ENCODE measurements at regions not wholly inside any gene's neighbourhood (a gene's known extent, or its start where the extent isn't known, plus 50 kb on each side); places are given as distances from the start of the nearest gene placed in this dataset.

DNA sequence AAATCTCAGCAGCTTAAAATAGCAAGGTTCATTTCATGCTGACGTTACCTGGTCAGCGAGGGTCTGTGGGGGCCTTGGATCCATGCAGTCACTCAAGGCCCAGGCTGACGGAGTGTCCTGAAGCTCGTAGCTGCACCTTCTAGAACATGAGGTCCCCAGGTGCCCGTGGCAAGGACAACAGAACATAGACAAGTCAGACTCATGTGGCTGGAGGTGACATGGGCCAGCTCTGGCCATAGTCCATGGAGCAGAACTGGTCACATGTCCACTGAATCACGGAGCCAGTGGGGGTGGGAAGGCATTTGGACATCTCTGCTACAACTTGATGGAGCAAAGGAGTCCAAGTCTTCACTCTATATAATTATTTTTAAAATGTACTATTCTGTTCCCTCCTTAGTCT, 233.2 kb downstream of the ACKR3 start:
- Histone ChIP-seq H3K27me3 (ENCODE audit: insufficient read depth) (no peaks in the 10 kb centered on the region; the same call in 1 of the 2 replicates), H3K9ac (no peak overlapping the region), H3K4me3 (ENCODE audit: low read depth in 2 of 2, low read length in 1 of 2) (no peak overlapping the region), H4K20me1 (ENCODE audit: insufficient read depth) (no peaks in the 10 kb centered on the region), H3K9me2 (no peaks in the 10 kb centered on the region), H3K27ac (ENCODE audit: low read depth in 2 of 2, low read length in 1 of 2) (no peak overlapping the region), H3K36me3 (replicated peaks in 1 of 2; ENCODE audit: control insufficient read depth in 1 of 2, insufficient read depth in 2 of 2, low read length in 1 of 2) (no peaks in the 10 kb centered on the region), H2AFZ (ENCODE audit: low read depth) (no peak overlapping the region), H3K9me3 (no peaks in the 10 kb centered on the region), H3K4me1 (ENCODE audit: control insufficient read depth in 1 of 2, insufficient read depth in 2 of 2, low read depth in 1 of 2, low read length in 1 of 2) (no peaks in the 10 kb centered on the region), H3F3A (replicated peaks; ENCODE audit: insufficient read depth) (no peaks in the 10 kb centered on the region), H3K4me2 (no peak overlapping the region), H3K79me2 (ENCODE audit: insufficient read depth) (no peaks in the 10 kb centered on the region)
- TF ChIP-seq EP300 (IDR thresholded peaks at IDR 0.05; ENCODE audit: borderline replicate concordance in 1 of 2, low read depth in 1 of 2, low read length in 1 of 2) (no peak), NFIC (IDR thresholded peaks at IDR 0.05; ENCODE audit: borderline replicate concordance) (no peak), GATA2 (CRISPR knock-in tag; IDR thresholded peaks at IDR 0.05) (no peak), EZH2phosphoT487 (IDR thresholded peaks at IDR 0.05; ENCODE audit: borderline replicate concordance, low read depth) (no peak), RFX5 (IDR thresholded peaks at IDR 0.05; ENCODE audit: low read length) (no peak), FOSL2 (IDR thresholded peaks at IDR 0.05; ENCODE audit: borderline replicate concordance, low read depth) (no peak), FOXM1 (IDR thresholded peaks at IDR 0.05; ENCODE audit: low read depth) (no peak), TEAD4 (IDR thresholded peaks at IDR 0.05; ENCODE audit: borderline replicate concordance, insufficient read depth) (no peak), MEF2A (IDR thresholded peaks at IDR 0.05; ENCODE audit: borderline replicate concordance, low read depth) (no peak), CHD2 (IDR thresholded peaks at IDR 0.05; ENCODE audit: low read length, partially characterized antibody) (no peak), SIN3A (IDR thresholded peaks at IDR 0.05; ENCODE audit: borderline replicate concordance, low read depth, low read length) (no peak), TCF12 (IDR thresholded peaks at IDR 0.05) (no peak), SMC3 (IDR thresholded peaks at IDR 0.05; ENCODE audit: low read depth, low read length) (no peak), RAD21 (IDR thresholded peaks at IDR 0.05; ENCODE audit: low read length) (no peak)
- TF ChIP-seq, protein P1, sequence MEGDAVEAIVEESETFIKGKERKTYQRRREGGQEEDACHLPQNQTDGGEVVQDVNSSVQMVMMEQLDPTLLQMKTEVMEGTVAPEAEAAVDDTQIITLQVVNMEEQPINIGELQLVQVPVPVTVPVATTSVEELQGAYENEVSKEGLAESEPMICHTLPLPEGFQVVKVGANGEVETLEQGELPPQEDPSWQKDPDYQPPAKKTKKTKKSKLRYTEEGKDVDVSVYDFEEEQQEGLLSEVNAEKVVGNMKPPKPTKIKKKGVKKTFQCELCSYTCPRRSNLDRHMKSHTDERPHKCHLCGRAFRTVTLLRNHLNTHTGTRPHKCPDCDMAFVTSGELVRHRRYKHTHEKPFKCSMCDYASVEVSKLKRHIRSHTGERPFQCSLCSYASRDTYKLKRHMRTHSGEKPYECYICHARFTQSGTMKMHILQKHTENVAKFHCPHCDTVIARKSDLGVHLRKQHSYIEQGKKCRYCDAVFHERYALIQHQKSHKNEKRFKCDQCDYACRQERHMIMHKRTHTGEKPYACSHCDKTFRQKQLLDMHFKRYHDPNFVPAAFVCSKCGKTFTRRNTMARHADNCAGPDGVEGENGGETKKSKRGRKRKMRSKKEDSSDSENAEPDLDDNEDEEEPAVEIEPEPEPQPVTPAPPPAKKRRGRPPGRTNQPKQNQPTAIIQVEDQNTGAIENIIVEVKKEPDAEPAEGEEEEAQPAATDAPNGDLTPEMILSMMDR (IDR thresholded peaks at IDR 0.05) = no peak
- TF ChIP-seq, protein P2, sequence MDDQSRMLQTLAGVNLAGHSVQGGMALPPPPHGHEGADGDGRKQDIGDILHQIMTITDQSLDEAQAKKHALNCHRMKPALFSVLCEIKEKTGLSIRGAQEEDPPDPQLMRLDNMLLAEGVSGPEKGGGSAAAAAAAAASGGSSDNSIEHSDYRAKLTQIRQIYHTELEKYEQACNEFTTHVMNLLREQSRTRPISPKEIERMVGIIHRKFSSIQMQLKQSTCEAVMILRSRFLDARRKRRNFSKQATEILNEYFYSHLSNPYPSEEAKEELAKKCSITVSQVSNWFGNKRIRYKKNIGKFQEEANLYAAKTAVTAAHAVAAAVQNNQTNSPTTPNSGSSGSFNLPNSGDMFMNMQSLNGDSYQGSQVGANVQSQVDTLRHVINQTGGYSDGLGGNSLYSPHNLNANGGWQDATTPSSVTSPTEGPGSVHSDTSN (IDR thresholded peaks at IDR 0.05) = no peak
- WGBS (ENCODE audit: low lambda C conversion rate) = 13% methylated on average over 5 of the region's 6 CpGs
- ChIA-PET POLR2A (no interaction called here), CTCF (no interaction called here)
- DNase-seq = no peak

DNA sequence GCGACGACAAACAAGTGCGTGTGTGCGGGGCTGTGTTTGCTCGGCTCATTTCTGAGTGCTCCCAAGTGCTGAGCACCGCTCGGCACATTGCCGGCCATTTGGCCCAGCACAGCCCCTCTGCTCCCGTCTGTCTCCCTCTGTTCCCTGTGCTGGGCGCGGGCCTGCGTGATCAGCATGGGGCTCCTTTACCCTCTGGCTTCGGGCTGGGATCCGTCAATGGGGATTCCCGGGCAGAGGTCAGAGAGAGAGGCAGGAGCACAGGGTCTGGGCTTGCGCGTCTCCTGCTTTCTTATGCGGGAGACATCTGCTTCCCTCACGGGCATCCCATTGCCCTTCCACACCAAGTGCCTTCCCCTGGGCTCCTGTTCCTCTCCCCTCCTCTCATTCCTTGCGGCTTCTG, 234.0 kb downstream of the ACKR3 start:
- no peaks in the 10 kb centered on the region for H4K20me1 ChIP-seq (ENCODE audit: insufficient read depth)
- H3K4me3 ChIP-seq (ENCODE audit: low read depth in 2 of 2, low read length in 1 of 2) = no peak overlapping the region
- H3F3A ChIP-seq (replicated peaks; ENCODE audit: insufficient read depth) = no peaks in the 10 kb centered on the region
- H3K9me3 ChIP-seq = no peaks in the 10 kb centered on the region
- no peak overlapping the region for H3K9ac ChIP-seq
- H3K9me2 ChIP-seq = no peaks in the 10 kb centered on the region
- no peak overlapping the region for H2AFZ ChIP-seq (ENCODE audit: low read depth)
- TF ChIP-seq, protein P3, sequence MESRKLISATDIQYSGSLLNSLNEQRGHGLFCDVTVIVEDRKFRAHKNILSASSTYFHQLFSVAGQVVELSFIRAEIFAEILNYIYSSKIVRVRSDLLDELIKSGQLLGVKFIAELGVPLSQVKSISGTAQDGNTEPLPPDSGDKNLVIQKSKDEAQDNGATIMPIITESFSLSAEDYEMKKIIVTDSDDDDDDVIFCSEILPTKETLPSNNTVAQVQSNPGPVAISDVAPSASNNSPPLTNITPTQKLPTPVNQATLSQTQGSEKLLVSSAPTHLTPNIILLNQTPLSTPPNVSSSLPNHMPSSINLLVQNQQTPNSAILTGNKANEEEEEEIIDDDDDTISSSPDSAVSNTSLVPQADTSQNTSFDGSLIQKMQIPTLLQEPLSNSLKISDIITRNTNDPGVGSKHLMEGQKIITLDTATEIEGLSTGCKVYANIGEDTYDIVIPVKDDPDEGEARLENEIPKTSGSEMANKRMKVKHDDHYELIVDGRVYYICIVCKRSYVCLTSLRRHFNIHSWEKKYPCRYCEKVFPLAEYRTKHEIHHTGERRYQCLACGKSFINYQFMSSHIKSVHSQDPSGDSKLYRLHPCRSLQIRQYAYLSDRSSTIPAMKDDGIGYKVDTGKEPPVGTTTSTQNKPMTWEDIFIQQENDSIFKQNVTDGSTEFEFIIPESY (IDR thresholded peaks at IDR 0.05; ENCODE audit: borderline replicate concordance, low read depth) = no peak
- TF ChIP-seq TAF1 (IDR thresholded peaks at IDR 0.05; ENCODE audit: borderline replicate concordance, low read depth, low read length) (no peak), FOXM1 (IDR thresholded peaks at IDR 0.05; ENCODE audit: low read depth) (no peak), FOSL2 (IDR thresholded peaks at IDR 0.05; ENCODE audit: borderline replicate concordance, low read depth) (no peak), GABPA (IDR thresholded peaks at IDR 0.05; ENCODE audit: low read depth) (no peak), TCF12 (IDR thresholded peaks at IDR 0.05) (no peak)
- ChIA-PET CTCF (no interaction called here), POLR2A (no interaction called here)
- H3K4me1 ChIP-seq (ENCODE audit: control insufficient read depth in 1 of 2, insufficient read depth in 2 of 2, low read depth in 1 of 2, low read length in 1 of 2) = no peaks in the 10 kb centered on the region
- no peak for DNase-seq
- H3K79me2 ChIP-seq (ENCODE audit: insufficient read depth) = no peaks in the 10 kb centered on the region
- H3K36me3 ChIP-seq (replicated peaks in 1 of 2; ENCODE audit: control insufficient read depth in 1 of 2, insufficient read depth in 2 of 2, low read length in 1 of 2) = no peaks in the 10 kb centered on the region
- no peak overlapping the region for H3K4me2 ChIP-seq
- 42% methylated on average over 3 of the region's 20 CpGs for WGBS (ENCODE audit: low lambda C conversion rate)
- no peaks in the 10 kb centered on the region; the same call in 1 of the 2 replicates for H3K27me3 ChIP-seq (ENCODE audit: insufficient read depth)
- H3K27ac ChIP-seq (ENCODE audit: low read depth in 2 of 2, low read length in 1 of 2) = no peak overlapping the region
